ENCODE measurements at regions not wholly inside any gene's neighbourhood (a gene's known extent, or its start where the extent isn't known, plus 50 kb on each side); places are given as distances from the start of the nearest gene placed in this dataset.
"Not testable (repeated sequence)": the region's sequence is repeated elsewhere in the genome, so short reads cannot be mapped to it uniquely, and the experiment has no call there.

DNA sequence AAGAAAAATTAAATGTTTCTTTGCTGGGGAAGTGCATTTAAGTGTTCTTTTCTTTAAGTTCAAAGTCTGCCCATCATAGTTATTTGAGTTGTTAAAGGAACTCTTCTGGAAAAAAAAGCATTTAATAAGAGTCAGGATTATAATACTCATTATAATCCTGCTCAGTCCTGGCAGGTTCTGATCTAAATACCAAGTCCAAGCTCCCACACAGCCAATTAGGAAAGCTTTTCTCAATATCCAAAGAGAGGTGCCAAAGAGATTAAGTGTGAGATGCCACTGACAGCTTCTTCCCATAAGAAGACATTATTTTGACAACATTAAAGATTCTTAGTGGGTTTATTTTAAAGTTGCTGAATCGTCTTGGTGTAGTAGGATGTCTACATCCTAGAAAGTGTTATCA, 235.2 kb upstream of the DAB2 start:
- no peak overlapping the region for H3K4me3 ChIP-seq (ENCODE audit: low read depth, low read length)

GRCh38 chr5:39658866-39659265, 234.1 kb upstream of the DAB2 start:
- H3K4me3 ChIP-seq (ENCODE audit: low read depth, low read length) = no peak overlapping the region
- no peak for DNase-seq (ENCODE audit: low read depth)
- in situ Hi-C loops (cut with HindIII; ENCODE audit: low sequenced_read_pairs) = no loop called here
- TF ChIP-seq, protein P1, sequence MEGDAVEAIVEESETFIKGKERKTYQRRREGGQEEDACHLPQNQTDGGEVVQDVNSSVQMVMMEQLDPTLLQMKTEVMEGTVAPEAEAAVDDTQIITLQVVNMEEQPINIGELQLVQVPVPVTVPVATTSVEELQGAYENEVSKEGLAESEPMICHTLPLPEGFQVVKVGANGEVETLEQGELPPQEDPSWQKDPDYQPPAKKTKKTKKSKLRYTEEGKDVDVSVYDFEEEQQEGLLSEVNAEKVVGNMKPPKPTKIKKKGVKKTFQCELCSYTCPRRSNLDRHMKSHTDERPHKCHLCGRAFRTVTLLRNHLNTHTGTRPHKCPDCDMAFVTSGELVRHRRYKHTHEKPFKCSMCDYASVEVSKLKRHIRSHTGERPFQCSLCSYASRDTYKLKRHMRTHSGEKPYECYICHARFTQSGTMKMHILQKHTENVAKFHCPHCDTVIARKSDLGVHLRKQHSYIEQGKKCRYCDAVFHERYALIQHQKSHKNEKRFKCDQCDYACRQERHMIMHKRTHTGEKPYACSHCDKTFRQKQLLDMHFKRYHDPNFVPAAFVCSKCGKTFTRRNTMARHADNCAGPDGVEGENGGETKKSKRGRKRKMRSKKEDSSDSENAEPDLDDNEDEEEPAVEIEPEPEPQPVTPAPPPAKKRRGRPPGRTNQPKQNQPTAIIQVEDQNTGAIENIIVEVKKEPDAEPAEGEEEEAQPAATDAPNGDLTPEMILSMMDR (IDR thresholded peaks at IDR 0.05; ENCODE audit: low read depth, low read length, missing control alignments) = no peak

More for the DNA sequence above, 235.2 kb upstream of the DAB2 start:
- in situ Hi-C loops (cut with HindIII; ENCODE audit: low sequenced_read_pairs) = no loop called here
- TF ChIP-seq, protein P1 (IDR thresholded peaks at IDR 0.05; ENCODE audit: low read depth, low read length, missing control alignments) = no peak
- DNase-seq (ENCODE audit: low read depth) = no peak

- no peak for DNase-seq (ENCODE audit: low read depth)
- in situ Hi-C loops (cut with HindIII; ENCODE audit: low sequenced_read_pairs) = no loop called here
- TF ChIP-seq, protein P1 (IDR thresholded peaks at IDR 0.05; ENCODE audit: low read depth, low read length, missing control alignments) = no peak
- no peak overlapping the region for H3K4me3 ChIP-seq (ENCODE audit: low read depth, low read length)
These were observed 233.2 kb upstream of the DAB2 start for GRCh38 chr5:39657943-39658342.

DNA sequence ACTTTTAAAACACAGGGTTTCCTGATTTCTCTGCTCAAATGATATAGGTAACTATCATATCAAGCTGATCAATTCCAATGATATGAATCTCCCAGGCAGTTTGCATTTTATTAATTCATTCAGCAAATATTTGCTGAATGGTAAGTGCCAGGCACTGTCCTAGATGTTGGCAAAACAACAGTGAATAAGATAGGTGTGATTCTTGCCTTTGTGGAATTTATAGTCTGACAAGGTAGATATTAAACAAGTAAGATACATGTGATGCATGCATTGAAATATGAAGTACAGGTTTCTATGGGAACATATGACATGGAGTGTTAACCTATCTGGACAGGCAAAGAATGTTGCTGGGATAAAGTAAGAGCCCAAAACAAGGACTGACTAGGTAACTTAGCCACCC, 231.8 kb upstream of the DAB2 start:
- no peak overlapping the region for H3K4me3 ChIP-seq (ENCODE audit: low read depth, low read length)
- TF ChIP-seq, protein P1 (IDR thresholded peaks at IDR 0.05; ENCODE audit: low read depth, low read length, missing control alignments) = no peak
- in situ Hi-C loops (cut with HindIII; ENCODE audit: low sequenced_read_pairs) = no loop called here
- DNase-seq (ENCODE audit: low read depth) = no peak

DNA sequence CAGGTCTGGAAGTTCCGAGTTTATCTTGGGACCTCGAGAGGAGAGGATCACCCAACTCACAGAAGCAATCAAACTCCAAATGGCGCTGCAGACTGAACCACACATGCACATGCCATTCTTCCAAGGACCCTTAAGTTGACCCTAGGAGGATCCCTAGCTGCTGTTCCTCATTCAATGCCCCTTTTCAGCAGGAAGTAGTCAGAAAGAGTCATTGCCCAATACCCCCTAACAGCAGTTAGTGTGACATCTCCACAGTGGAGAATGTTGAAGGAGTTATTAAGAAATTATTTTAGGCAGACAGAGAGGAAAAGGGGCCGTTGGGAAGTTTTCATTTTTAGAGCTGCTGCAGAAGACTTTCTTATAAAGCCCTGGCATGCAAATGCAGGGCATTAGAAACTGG, 229.9 kb upstream of the DAB2 start:
- no peak for DNase-seq (ENCODE audit: low read depth)
- TF ChIP-seq, protein P1 (IDR thresholded peaks at IDR 0.05; ENCODE audit: low read depth, low read length, missing control alignments) = no peak
- in situ Hi-C loops (cut with HindIII; ENCODE audit: low sequenced_read_pairs) = no loop called here
- H3K4me3 ChIP-seq (ENCODE audit: low read depth, low read length) = no peak overlapping the region

DNA sequence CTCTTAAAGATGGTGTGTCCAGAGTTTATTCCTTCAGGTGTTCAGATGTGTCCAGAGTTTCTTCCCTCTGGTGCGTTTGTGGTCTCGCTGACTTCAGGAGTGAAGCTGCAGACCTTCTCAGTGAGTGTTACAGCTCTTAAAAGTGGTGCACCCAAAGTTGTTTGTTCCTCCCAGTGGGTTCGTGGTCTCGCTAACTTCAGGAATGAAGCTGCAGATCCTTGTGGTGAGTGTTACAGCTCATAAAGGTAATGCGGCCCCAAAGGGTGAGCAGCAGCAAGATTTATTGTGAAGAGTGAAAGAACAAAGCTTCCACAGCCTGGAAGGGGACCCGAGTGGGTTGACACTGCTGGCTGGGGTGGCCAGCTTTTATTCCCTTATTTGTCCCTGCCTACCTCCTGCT, 227.7 kb upstream of the DAB2 start:
- in situ Hi-C loops (cut with HindIII; ENCODE audit: low sequenced_read_pairs); DNase-seq (ENCODE audit: low read depth); H3K4me3 ChIP-seq (ENCODE audit: low read depth, low read length): not testable (repeated sequence)

DNA sequence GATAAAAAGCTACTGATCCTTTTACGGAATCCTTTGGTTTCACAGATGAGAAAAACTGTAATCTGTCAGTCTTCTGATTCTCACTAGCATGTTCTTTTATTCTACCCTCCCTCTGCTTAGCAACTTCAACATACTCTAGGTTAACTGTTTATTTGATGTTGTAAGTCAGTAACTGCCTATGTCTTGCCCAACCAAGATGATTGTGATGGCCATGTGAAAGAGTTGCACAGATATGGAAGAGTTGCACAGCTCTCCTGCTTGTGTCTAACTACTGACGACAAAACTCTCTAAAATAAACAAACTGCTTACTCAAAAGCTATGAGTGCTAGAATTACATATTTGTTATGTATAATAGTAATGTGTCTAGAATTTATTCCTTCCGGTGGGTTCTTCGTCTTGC, 227.3 kb upstream of the DAB2 start:
- in situ Hi-C loops (cut with HindIII; ENCODE audit: low sequenced_read_pairs) = no loop called here
- DNase-seq (ENCODE audit: low read depth) = no peak

More for the DNA sequence above, 227.3 kb upstream of the DAB2 start:
- TF ChIP-seq, protein P1 (IDR thresholded peaks at IDR 0.05; ENCODE audit: low read depth, low read length, missing control alignments) = no peak
- no peak overlapping the region for H3K4me3 ChIP-seq (ENCODE audit: low read depth, low read length)

Data from astrocyte of the cerebellum (primary cell).